Endothelial cell of umbilical vein (primary cell): ENCODE measurements at regions not wholly inside any gene's neighbourhood (a gene's known extent, or its start where the extent isn't known, plus 50 kb on each side); places are given as distances from the start of the nearest gene placed in this dataset.

Experiments used
- BruUV-seq: library from RNA; stranded (reverse); fragments of 400-500 nt; replicated peaks from 2 replicates; lab custom pipeline; 2021; lab: Mats Ljungman, UMichigan
- CTCF ChIA-PET: fragments of 300-600, 350-600 bp; sonication (Branson Sonifier 250); formaldehyde crosslinking; loops from one replicate; lab custom pipeline; 2021; ENCODE audit warnings: antibody characterized with exemption, inconsistent platforms; lab: Charles Lee
- POLR2A ChIA-PET: fragments of 300-600, 350-600 bp; sonication (Branson Sonifier 250); formaldehyde crosslinking; loops from one replicate; lab custom pipeline; 2021; ENCODE audit warnings: antibody characterized with exemption, inconsistent platforms; lab: Charles Lee
- DNase-seq: peaks from one replicate; pipeline ENCODE4 v3.0.0-alpha.2; 2011; ENCODE audit warnings: low read depth, low spot score
- FAIRE-seq: peaks from 2 replicates; lab custom pipeline; 2011; peaks lifted over from hg19 to GRCh38; lab: Jason Lieb, UNC
- H2AFZ ChIP-seq: 2 replicates; pipeline ENCODE4 v1.6.0; 2012; ENCODE audit warnings: low read depth, low read length, control low read depth, inconsistent platforms
- H3K27ac ChIP-seq: 2 replicates; pipeline ENCODE4 v1.5.1; 2011; ENCODE audit warnings: low read depth, mild to moderate bottlenecking, control low read depth, low read length, moderate library complexity; ENCODE audit not compliant: insufficient read depth
- H3K27me3 ChIP-seq, 2 experiments: 2 replicates each; pipeline versions ENCODE4 v1.6.0 to v1.6.1; 2011; ENCODE audit warnings: low read length in 2 of 2, mixed read lengths in 1 of 2; ENCODE audit not compliant: control insufficient read depth in 2 of 2, insufficient read depth in 2 of 2
- H3K36me3 ChIP-seq, 2 experiments: 2 replicates in 1 of 2; 3 replicates in 1 of 2; pipeline ENCODE4 v1.5.1; 2011; ENCODE audit warnings: low read length in 2 of 2, mild to moderate bottlenecking in 1 of 2, moderate library complexity in 1 of 2; ENCODE audit not compliant: control insufficient read depth in 2 of 2, insufficient read depth in 2 of 2; ENCODE audit errors: extremely low read depth in 1 of 2
- H3K4me1 ChIP-seq: 3 replicates; pipeline ENCODE4 v1.5.1; 2011; ENCODE audit warnings: mild to moderate bottlenecking, low read length; ENCODE audit not compliant: control insufficient read depth, insufficient read depth; ENCODE audit errors: extremely low read depth
- H3K4me2 ChIP-seq: 2 replicates; pipeline ENCODE4 v1.6.1; 2011; ENCODE audit warnings: low read length, control low read depth, mixed read lengths; ENCODE audit not compliant: insufficient read depth
- H3K4me3 ChIP-seq, 3 experiments: fragments of 200-600 bp in 1 of 3; sonication (generic), shearing (Covaris generic) in 1 of 3; replicated peaks in 1 of 3; 2 replicates each; pipeline ENCODE4 v1.5.1; 2011 to 2016; ENCODE audit warnings: control low read depth in 3 of 3, low read length in 3 of 3, mild to moderate bottlenecking in 2 of 3, inconsistent platforms in 1 of 3, low read depth in 1 of 3, moderate library complexity in 1 of 3; ENCODE audit not compliant: insufficient read depth in 1 of 3
- H3K79me2 ChIP-seq: 2 replicates; pipeline ENCODE4 v1.6.0; 2012; ENCODE audit warnings: low read length, inconsistent platforms; ENCODE audit not compliant: control insufficient read depth, insufficient read depth
- H3K9ac ChIP-seq: replicated peaks from 2 replicates; pipeline ENCODE3; 2011; ENCODE audit warnings: low read length, control low read depth; ENCODE audit not compliant: insufficient read depth; ENCODE audit errors: extremely low read depth
- H3K9me1 ChIP-seq: replicated peaks from 3 replicates; pipeline ENCODE4 v1.6.0; 2011; ENCODE audit warnings: mild to moderate bottlenecking, low read length; ENCODE audit not compliant: control insufficient read depth, insufficient read depth; ENCODE audit errors: extremely low read depth
- H3K9me3 ChIP-seq: replicated peaks from 2 replicates; pipeline ENCODE4 v1.5.1; 2012; ENCODE audit warnings: low read length, inconsistent platforms; ENCODE audit not compliant: control insufficient read depth, insufficient read depth
- H4K20me1 ChIP-seq: replicated peaks from 2 replicates; pipeline ENCODE3; 2011; ENCODE audit warnings: mild to moderate bottlenecking, low read length; ENCODE audit not compliant: control insufficient read depth, insufficient read depth; ENCODE audit errors: extremely low read depth
- CTCF ChIP-seq, 2 donors: IDR thresholded peaks; 1 replicate in 1 of 2; 2 replicates in 1 of 2; pipeline ENCODE4 v1.5.1; 2011; ENCODE audit warnings: low read length in 2 of 2, mild to moderate bottlenecking in 2 of 2, moderate library complexity in 2 of 2, control low read depth in 1 of 2, inconsistent platforms in 1 of 2, low read depth in 1 of 2; ENCODE audit not compliant: insufficient read depth in 1 of 2; ENCODE audit errors: extremely low read depth in 1 of 2
- EZH2 ChIP-seq: IDR thresholded peaks from 2 replicates; pipeline ENCODE4 v1.6.1; 2012; ENCODE audit warnings: borderline replicate concordance, low read depth, mild to moderate bottlenecking, moderate library complexity, low read length, inconsistent platforms; ENCODE audit not compliant: severe bottlenecking
- FOS ChIP-seq: IDR thresholded peaks from 2 replicates; pipeline ENCODE4 v1.6.1; 2011; ENCODE audit warnings: mild to moderate bottlenecking, low read length, moderate library complexity, borderline replicate concordance; ENCODE audit not compliant: insufficient read depth
- GATA2 ChIP-seq: IDR thresholded peaks from 2 replicates; pipeline ENCODE4 v1.7.0; 2011; ENCODE audit warnings: low read depth, mild to moderate bottlenecking, moderate library complexity, mixed read lengths, low read length; ENCODE audit not compliant: insufficient read length, insufficient read depth
- JUN ChIP-seq: IDR thresholded peaks from 2 replicates; pipeline ENCODE4 v1.6.1; 2011; ENCODE audit warnings: borderline replicate concordance, low read depth; ENCODE audit not compliant: insufficient read length, insufficient read depth
- MAX ChIP-seq: IDR thresholded peaks from 2 replicates; pipeline ENCODE4 v1.6.1; 2011; ENCODE audit not compliant: insufficient read depth, insufficient read length
- MYC ChIP-seq: IDR thresholded peaks from one replicate; pipeline ENCODE4 v1.6.1; 2011; ENCODE audit warnings: mild to moderate bottlenecking, low read depth, low read length
- POLR2A ChIP-seq: IDR thresholded peaks from 2 replicates; pipeline ENCODE4 v1.6.1; 2012; ENCODE audit warnings: low read depth, mild to moderate bottlenecking, control low read depth, low read length
- POLR2AphosphoS5 ChIP-seq: IDR thresholded peaks from 2 replicates; pipeline ENCODE4 v1.6.1; 2012; ENCODE audit warnings: low read depth, mild to moderate bottlenecking, control low read depth, low read length, moderate library complexity; ENCODE audit not compliant: insufficient read depth
- dilution Hi-C: fragments of 300-500 bp; cut with MboI; formaldehyde crosslinking; loops from one replicate; pipeline ENCODE4 v1.15.0; 2019; ENCODE audit warnings: low sequenced_read_pairs; ENCODE audit not compliant: extremely low pct_ligation_motif_present
- intact Hi-C: fragments of 100-400 bp; cut with micrococcal nuclease; formaldehyde crosslinking; loops from one replicate; pipeline ENCODE4 v1.10.0; 2022

GRCh38 chr1:112312315-112312714 is 83.7 kb upstream of the CTTNBP2NL start:
- no peaks in the 10 kb centered on the region for H3K4me1 ChIP-seq
- peaks cover 3 to 10% of the 10 kb centered on the region in 2 experiments for H3K27me3 ChIP-seq
- H3K27ac ChIP-seq, result no peak overlapping the region
- dilution Hi-C loops, result no loop called here
- H3K4me3 ChIP-seq, result no peak overlapping the region
- H3K4me2 ChIP-seq, result no peak overlapping the region
- TF ChIP-seq MAX (no peak), CTCF (IDR thresholded peaks at IDR 0.05; ENCODE audit: extremely low read depth in 1 of 2, insufficient read depth in 1 of 2, low read depth in 1 of 2, low read length in 2 of 2) (no peak), GATA2 (no peak), POLR2AphosphoS5 (no peak), MYC (no peak), POLR2A (no peak), FOS (no peak), JUN (no peak), EZH2 (no peak)
- no peaks in the 10 kb centered on the region for H3K36me3 ChIP-seq
- BruUV-seq, result no TSS peak
- no peak overlapping the region for H2AFZ ChIP-seq
- ChIA-PET CTCF (interaction anchor here (1.7 to 6.2 kb wide), 3 partner anchors 14 to 24 kb away, joined by 7 to 43 read pairs (median 8); no protein-coding TSS in a partner anchor), POLR2A (no interaction called here)
- no peaks in the 10 kb centered on the region for H4K20me1 ChIP-seq
- H3K9me3 ChIP-seq, result no peaks in the 10 kb centered on the region
- no peaks in the 10 kb centered on the region for H3K9me1 ChIP-seq
- no peak overlapping the region for H3K9ac ChIP-seq
- intact Hi-C loops, result no loop called here
- FAIRE-seq (no peak), DNase-seq (no peak)
- H3K79me2 ChIP-seq, result no peaks in the 10 kb centered on the region
